A549 (cell line): ENCODE measurements at regions not wholly inside any gene's neighbourhood (a gene's known extent, or its start where the extent isn't known, plus 50 kb on each side); places are given as distances from the start of the nearest gene placed in this dataset.

Experiments used
- CHD2 ChIP-seq: fragments of 150-350 bp; IDR thresholded peaks from 2 replicates; pipeline ENCODE4 v1.6.1; 2014; ENCODE audit warnings: low read length; ENCODE audit not compliant: partially characterized antibody
- HOXB13 ChIP-seq: fragments of 250-450 bp; sonication (Bioruptor Pico); IDR thresholded peaks from 2 replicates; pipeline ENCODE4 v1.5.0; 2020; ENCODE audit warnings: low read depth, mild to moderate bottlenecking, moderate library complexity
- JUN ChIP-seq, 2 experiments: fragments of >200 bp; sonication (Bioruptor Twin); formaldehyde crosslinking; IDR thresholded peaks; 2 replicates in 1 of 2; 3 replicates in 1 of 2; pipeline ENCODE4 v1.6.1; 2016 to 2017
- NFE2L2 ChIP-seq: fragments of 150-350 bp; conservative IDR thresholded peaks from 2 replicates; pipeline ENCODE4 v1.6.1; 2014; ENCODE audit warnings: low read length
- POLR2A ChIP-seq: IDR thresholded peaks from 2 replicates; pipeline ENCODE4 v1.6.1; 2012; ENCODE audit warnings: mild to moderate bottlenecking, low read length
- RFX5 ChIP-seq: fragments of 450-650 bp; IDR thresholded peaks from 2 replicates; pipeline ENCODE4 v1.7.1; 2014; ENCODE audit warnings: antibody characterized with exemption, mild to moderate bottlenecking, moderate library complexity
- SMC3 ChIP-seq: fragments of >200 bp; sonication (Bioruptor Twin); formaldehyde crosslinking; IDR thresholded peaks from 3 replicates; pipeline ENCODE4 v1.6.1; 2018; ENCODE audit warnings: inconsistent platforms
- ZC3H11A ChIP-seq: fragments of 450-650 bp; IDR thresholded peaks from 2 replicates; pipeline ENCODE4 v1.6.1; 2014; ENCODE audit warnings: antibody characterized with exemption, mild to moderate bottlenecking
- TF ChIP-seq, protein P1 (sequence below): fragments of 150-350 bp; IDR thresholded peaks from 2 replicates; pipeline ENCODE4 v1.6.1; 2014; ENCODE audit warnings: low read depth, mild to moderate bottlenecking, low read length
- TF ChIP-seq, protein P2 (sequence below): fragments of >200 bp; sonication (Bioruptor Twin); formaldehyde crosslinking; IDR thresholded peaks from 3 replicates; pipeline ENCODE4 v1.5.1; 2016
- TF ChIP-seq, protein P3 (sequence below): fragments of 200-600 bp; sonication (generic); IDR thresholded peaks from 2 replicates; pipeline ENCODE4 v1.6.1; 2016; ENCODE audit warnings: antibody characterized with exemption, mild to moderate bottlenecking, moderate library complexity

DNA sequence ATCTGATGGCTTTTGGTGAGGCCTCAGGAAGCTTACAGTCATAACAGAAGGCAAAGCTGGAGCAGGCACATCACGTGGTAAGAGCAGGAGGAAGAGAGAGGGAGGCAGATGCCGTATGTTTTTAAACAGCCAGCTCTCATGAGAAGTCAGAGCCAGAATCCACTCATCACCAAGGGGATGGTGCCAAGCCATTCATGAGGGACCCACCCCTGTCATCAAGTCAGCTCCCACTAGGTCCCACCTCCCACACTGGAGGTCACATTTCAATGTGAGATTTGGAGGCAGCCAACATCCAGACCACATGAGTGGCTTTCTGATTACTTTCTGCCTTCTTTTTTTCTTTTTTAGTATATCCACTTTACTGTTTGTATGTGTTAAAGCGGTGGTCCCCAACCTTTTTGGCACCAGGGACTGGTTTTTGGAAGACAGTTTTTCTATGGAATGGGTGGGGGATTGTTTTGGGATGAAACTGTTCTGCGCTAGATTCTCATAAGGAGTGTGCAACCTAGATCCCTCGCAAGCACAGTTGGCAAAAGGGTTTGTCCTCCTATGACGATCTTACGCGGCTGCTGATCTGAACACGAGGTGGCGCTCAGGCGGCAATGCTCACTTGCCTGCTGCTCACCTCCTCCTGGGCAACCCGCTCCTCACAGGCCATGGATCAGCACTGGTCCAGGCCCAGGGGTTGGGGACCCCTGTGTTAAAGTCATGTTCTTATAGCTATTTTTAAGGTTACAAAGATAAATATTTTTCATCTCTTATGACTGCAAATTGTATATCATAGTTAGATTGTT, 61.7 kb downstream of the SLIT2 start:
- TF ChIP-seq, protein P1, sequence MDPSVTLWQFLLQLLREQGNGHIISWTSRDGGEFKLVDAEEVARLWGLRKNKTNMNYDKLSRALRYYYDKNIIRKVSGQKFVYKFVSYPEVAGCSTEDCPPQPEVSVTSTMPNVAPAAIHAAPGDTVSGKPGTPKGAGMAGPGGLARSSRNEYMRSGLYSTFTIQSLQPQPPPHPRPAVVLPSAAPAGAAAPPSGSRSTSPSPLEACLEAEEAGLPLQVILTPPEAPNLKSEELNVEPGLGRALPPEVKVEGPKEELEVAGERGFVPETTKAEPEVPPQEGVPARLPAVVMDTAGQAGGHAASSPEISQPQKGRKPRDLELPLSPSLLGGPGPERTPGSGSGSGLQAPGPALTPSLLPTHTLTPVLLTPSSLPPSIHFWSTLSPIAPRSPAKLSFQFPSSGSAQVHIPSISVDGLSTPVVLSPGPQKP, result no peak
- TF ChIP-seq, protein P2, sequence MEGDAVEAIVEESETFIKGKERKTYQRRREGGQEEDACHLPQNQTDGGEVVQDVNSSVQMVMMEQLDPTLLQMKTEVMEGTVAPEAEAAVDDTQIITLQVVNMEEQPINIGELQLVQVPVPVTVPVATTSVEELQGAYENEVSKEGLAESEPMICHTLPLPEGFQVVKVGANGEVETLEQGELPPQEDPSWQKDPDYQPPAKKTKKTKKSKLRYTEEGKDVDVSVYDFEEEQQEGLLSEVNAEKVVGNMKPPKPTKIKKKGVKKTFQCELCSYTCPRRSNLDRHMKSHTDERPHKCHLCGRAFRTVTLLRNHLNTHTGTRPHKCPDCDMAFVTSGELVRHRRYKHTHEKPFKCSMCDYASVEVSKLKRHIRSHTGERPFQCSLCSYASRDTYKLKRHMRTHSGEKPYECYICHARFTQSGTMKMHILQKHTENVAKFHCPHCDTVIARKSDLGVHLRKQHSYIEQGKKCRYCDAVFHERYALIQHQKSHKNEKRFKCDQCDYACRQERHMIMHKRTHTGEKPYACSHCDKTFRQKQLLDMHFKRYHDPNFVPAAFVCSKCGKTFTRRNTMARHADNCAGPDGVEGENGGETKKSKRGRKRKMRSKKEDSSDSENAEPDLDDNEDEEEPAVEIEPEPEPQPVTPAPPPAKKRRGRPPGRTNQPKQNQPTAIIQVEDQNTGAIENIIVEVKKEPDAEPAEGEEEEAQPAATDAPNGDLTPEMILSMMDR, result no peak
- TF ChIP-seq, protein P3, sequence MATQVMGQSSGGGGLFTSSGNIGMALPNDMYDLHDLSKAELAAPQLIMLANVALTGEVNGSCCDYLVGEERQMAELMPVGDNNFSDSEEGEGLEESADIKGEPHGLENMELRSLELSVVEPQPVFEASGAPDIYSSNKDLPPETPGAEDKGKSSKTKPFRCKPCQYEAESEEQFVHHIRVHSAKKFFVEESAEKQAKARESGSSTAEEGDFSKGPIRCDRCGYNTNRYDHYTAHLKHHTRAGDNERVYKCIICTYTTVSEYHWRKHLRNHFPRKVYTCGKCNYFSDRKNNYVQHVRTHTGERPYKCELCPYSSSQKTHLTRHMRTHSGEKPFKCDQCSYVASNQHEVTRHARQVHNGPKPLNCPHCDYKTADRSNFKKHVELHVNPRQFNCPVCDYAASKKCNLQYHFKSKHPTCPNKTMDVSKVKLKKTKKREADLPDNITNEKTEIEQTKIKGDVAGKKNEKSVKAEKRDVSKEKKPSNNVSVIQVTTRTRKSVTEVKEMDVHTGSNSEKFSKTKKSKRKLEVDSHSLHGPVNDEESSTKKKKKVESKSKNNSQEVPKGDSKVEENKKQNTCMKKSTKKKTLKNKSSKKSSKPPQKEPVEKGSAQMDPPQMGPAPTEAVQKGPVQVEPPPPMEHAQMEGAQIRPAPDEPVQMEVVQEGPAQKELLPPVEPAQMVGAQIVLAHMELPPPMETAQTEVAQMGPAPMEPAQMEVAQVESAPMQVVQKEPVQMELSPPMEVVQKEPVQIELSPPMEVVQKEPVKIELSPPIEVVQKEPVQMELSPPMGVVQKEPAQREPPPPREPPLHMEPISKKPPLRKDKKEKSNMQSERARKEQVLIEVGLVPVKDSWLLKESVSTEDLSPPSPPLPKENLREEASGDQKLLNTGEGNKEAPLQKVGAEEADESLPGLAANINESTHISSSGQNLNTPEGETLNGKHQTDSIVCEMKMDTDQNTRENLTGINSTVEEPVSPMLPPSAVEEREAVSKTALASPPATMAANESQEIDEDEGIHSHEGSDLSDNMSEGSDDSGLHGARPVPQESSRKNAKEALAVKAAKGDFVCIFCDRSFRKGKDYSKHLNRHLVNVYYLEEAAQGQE, result no peak
- TF ChIP-seq POLR2A (no peak), CHD2 (no peak), SMC3 (no peak), JUN (IDR thresholded peaks at IDR 0.05) (no peak), NFE2L2 (no peak), HOXB13 (CRISPR knock-in tag) (no peak), ZC3H11A (no peak), RFX5 (no peak)
